GM19463 (cell line): ENCODE measurements at regions not wholly inside any gene's neighbourhood (a gene's known extent, or its start where the extent isn't known, plus 50 kb on each side); places are given as distances from the start of the nearest gene placed in this dataset.

Source experiments
- ATAC-seq: cut with Tn5 transposase; IDR thresholded peaks from one replicate; pipeline ENCODE4 v1.9.1; 2021; ENCODE audit warnings: mild to moderate bottlenecking, moderate library complexity; ENCODE audit not compliant: unreplicated experiment

DNA sequence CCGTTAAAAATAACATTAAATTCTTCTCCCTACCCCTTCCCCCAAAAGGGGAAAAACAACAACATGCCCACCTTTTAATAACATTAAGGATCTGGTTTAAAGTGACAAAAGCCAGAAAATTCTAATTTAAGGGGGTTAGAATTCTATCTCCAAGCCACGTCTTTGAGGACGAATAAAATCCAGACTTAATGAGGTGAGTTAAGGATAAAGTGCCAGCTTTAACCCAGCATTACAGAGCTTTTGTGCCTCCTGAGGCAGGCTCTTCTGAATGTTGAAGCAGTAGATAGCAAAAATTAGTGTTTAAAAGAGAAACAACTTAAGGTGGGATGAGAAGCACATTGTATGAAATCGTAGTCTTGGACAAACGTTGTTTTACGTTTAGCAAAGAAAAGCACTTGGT lies 329.0 kb upstream of the MPDZ start:
- no peak for ATAC-seq

DNA sequence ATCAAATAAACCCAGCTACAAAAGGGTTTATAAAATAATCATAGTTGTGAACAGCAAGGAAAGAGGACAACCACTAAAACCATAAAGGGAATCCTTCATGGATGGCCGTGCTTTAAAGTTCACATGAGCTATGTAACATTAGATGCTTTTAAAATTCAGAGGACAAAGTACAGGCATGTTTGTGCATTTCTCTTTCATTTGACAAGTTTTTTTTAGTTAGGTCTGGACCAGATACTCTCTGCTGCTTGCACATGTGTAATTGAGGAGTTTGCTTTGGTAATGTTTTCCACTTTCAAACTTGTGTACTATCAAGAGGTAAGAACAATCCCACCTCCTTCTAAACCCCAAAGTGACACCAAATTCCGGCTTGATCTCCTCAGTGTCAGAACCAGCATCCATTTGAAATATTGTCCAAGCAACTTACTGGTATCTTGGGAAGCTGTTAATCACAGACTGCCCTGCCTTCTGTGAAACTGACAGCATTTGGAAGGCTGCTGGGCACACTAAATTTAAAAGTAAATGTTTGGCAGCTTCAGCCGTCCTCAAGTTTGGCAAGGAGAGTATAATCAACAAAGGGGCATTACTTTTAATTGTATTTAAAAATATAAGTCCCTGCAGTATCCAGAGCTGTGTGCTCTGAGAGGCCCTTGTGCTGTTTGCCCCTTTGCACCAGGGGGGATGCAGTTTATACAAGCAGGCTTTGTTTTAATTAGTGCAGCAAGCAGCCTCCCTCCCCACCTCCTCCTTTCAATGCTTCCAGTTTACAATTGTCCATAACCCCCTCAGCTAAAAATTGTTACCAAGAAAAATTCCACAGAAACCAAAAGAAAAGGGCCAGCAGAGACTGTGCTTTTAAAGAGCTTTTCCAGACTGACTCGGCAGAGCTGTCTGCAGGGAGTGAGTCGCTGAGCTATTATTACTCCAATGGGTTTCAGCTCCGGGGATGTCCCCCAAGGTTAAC lies 328.3 kb upstream of the MPDZ start:
- no peak for ATAC-seq

DNA sequence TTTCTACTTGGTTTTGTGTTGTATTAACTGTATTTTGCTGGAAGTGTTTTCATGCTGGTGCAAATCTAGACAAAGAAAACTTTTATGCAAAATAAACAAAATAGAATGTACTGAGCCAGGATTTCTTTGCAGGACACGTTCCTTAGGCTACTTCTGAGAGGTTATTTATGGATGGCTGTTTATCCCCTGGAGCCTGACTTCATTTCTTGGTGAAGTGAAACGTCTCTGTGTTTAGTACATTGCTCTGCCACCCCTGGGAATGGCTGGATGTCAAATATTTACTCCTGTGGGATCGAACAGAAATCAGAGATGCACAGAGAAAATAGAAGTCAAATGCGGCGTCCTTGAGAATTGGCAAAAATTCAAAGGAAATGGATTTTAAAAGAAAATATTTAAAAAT lies 327.1 kb upstream of the MPDZ start:
- ATAC-seq = no peak

DNA sequence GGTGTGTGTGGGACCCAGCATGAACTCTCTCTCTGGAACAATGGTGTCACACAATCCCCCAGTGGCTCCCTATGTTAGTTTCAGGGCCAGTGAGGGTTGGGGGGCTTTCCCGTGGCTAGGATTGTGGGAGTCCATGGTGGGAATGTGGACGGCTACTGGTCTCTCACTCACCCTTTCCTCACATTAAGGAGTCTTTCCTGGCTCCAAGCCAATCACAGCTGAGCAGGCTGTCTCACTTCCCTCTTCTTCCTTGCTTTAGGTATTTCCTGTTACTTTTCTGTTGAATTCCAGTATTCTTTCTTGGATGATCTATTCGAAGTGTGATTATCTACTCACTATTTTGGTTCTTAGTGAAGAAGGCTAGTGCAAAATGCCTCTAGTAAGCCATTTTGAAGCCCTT lies 324.4 kb upstream of the MPDZ start:
- ATAC-seq = no peak

DNA sequence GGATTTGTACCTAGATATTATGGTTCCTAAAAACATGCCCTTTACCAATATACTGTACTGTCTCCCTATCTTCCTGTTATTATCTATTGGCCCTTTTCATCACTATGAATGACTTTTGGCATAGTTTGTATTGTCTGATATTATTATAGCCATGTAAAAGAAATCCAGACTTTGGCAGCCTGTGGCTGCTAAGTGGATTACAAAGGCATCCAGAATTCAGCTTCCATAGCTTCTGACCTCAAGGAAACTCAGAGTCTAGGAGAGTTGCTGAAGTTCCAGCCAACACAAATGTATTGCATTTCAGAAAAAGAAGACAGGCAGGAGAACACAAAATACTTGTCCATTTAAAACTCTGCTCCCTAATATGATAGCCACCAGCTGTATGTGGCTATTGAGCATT lies 319.2 kb upstream of the MPDZ start:
- ATAC-seq = no peak

DNA sequence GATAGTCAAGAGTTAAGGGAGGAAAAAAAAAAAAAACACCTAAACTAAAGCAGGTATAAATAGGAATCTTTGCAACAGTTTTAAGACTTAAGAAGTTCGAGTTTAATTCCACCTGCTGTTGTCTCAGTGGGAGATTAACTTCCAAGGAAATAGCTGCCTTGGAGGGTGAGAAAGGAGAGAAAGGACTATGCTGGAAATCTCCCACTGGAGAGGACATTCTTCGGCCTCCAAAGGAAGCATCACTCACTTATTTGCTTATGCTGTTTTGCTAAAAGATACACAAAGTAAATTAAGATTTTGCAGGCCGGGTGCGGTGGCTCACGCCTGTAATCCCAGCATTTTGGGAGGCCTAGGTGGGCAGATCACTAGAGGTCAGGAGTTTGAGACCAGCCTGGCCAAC lies 317.9 kb upstream of the MPDZ start:
- ATAC-seq = no peak

DNA sequence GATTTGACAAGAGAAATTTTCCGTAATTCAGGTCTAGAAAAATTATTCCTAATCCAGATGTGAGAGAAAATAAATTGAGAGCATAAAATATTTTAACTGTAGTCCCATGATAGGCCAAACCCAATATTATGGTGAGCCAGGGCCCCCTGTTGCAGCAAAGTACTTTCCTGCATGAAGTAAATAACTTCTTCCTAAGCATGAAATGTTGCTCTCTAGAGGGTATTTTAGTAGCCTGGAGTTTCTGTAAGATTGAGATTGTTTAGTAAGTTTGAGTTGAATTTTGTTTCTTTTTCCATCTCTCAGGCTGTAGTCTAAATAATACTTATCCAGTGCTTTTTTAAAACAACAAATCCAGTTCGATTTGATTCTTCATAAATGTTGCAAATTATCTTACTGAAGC lies 317.5 kb upstream of the MPDZ start:
- ATAC-seq = no peak

DNA sequence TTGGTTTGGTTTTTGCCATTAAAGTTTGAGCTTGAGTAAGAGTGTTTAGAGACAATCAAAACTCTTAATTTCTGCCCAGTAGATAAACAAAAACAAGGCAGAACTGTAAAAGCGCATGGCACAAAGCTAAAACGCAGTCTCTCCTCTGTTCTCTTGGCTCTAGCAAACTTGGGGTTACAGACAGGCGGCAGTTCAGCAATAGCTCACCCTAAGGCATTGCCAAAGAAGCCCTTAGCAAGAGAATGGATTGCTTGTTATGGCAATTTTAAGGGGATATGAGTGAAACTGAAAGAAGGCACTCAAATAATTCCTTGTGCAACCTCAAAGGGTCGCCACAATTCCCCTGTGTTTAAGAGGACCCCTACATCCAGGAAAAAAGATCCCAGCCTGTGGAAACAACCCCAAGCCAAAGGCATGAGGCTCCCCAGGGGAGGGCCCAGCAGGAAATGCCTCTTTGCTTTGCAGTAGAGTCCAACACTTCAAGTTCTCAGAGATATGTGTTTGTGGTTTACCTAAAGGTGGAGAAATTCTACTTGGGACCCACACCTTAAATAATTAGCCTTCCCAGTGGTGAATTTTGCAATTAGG lies 317.0 kb upstream of the MPDZ start:
- no peak for ATAC-seq

DNA sequence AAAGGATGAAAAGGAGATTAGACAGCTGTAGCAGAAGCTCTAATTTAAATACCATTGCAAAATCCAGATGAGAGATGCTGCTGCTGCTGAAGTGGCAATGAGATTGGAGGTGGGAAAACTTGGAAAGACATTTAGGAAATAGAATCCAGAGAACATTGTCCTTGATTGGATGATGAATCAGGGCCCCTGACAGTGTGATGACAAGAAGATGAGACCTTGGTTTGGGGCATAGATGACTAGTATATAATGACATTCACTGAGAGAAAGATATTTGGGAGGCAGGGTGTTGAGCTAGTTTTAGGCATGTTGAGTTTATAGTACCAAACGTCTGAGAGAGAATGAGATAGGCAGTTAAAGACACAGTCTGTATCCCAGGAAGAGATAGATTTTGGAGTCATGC lies 311.5 kb upstream of the MPDZ start:
- no peak for ATAC-seq

DNA sequence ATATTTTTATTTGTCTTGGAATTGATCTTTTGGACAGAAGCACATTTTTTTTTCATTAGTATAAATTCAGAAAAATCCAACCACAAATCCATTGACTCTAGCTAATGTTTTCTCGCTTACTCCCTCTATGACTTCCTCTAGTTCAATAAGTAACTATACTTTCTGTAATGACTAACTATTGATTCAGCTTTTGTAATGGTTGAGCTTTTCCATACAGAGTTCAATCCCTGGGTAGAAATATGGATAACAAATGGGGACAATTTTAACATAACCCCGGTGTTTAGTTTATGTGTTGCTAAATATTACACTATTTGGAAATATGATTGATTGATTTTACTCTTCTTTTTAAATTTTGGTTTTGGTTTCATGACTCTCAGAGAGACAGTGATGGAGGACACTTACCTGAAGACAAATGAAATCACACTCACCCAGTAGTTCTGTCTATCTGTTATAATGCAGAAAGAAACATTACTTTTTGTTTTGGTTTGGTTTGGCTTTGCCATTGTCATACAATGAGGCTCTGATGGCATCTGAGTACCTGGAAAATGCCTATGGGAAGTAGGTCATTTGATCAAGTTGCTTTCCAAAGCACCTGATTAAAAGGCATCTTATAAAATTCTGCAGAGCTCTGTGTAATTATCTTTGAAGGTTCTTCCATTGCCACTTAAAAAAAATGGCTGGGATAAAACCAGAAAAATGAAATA lies 309.7 kb upstream of the MPDZ start:
- ATAC-seq = peak; percentile 34

DNA sequence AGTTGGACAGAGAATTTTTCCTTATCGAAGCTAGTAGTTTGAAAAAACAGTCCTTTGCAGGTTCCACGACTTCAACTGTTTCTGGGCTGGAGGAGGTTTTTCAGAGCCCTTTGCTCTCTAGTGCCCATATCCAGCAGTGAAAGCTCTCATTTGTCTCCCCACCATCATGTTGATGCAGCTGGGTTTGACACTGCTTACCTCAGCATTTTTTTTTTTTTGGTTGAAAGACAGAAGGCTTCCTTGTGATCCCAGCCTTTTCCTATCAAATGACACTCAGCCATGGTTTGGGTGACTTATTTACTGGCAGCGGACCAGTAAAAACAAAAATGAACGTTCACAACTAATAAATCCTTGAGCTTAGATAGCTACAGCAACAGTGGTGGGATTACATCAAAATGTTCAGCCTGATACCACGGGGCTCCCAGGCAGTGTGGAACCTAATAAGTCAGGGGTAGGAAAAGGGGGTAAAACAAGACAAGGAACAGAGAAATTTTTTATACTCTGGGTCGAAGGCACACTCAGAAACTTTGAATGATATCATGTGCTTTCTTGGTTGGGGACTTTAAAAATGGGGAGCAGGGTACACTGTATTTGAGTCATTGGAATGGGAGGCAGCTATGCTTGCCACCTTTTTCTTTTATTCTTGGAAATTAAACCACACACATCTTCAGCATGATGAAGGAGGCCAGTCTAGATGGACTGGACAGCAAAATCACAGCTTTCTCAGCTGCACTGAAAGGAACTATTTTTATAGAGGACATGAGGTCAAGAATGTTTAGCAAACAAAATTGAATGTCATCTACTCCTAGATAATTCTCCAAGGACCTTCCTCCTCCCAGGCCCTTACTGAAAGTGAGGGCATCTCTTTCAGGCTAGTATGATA lies 308.9 kb upstream of the MPDZ start:
- no peak for ATAC-seq

DNA sequence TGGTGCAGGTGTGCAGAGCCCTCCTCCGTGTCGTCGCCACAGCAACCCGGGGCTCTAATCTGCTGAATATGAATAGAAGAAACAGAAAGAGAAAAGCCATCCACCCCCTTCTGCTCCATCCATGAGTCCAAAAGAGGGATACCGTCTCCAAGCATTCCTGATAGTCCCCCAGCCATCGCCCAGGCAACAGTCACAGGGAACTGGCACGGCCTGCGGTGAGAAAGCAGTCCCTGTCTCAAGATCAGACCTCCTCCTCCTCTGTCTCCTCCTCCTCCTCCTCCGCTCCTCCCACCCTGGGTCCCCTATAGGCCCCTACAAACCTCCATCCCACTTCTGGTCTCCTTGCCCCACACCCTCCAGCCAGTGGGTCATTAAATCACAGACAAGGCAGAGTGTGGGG lies 308.1 kb upstream of the MPDZ start:
- ATAC-seq = no peak

DNA sequence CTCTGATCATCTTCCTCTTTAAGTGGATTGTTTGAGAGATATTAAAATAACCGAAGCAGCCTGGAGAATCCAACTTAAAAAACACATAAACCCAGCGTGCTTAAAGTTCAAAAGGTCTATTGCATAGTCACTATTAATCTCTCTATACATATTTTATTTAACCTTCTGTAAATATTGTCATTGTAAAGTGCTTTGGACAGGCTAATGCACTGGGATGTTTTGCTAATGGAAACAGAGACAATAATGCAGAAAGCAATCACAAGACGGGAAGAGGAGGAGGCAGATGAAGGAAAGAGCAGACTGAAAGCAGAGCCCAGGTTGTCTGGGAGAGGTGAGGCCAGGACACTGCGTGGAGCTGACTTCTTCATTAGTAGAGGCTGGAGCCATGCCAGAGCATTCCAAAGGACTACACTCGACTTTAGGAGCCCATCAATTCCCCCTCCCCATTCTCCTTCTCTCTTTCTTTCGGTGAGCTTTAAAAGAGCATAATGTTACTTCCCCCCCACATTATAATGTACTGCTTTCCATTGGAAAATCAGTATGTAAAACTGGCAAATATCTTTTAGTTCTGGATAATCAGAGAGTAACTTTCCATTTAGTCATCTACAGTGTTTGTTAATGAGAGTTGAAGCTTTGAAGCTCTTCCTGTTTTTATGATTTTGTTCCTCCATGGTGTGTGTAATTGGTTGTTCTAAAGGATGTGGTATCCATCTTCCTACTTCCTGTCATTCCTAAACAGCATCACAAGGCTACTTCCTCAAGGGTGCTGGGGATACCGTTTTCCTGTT lies 307.3 kb upstream of the MPDZ start:
- no peak for ATAC-seq

DNA sequence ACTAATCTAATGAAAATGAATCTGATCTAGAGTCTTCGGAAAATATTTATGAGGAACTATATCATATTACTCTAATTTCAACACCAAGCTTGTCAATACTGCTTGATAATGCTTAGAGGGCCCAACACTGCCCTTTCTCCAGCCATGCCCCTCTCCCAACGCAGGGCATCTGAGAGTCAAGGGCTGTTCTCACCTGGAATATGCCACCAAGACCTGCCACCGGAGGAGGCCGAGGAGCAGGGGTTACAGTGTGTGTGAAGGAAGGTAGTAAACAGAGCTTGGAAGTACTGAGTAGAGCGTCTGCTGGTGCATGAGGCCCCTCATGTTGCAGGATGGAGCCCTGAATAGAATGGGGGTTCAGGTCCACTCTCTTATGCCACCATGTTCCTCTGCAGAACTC lies 301.3 kb upstream of the MPDZ start:
- ATAC-seq = no peak

DNA sequence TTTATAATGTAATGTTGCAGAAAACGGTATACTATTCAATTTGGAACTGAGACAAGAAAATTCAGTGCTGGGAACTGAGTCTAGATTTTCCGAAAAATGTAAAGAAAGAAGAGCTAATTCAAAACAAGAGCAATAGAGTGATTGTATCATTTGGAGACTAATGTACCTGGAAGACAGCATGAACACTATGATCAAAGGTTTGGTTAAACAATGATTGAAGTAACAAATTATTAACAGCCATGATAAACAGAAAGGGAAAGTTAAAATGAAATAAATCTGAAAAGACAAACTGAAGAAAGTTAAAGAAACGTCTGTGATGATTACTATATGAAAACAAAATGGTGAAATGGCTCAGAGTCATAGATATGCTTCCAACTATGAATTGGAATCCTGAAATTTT lies 300.6 kb upstream of the MPDZ start:
- ATAC-seq = no peak

DNA sequence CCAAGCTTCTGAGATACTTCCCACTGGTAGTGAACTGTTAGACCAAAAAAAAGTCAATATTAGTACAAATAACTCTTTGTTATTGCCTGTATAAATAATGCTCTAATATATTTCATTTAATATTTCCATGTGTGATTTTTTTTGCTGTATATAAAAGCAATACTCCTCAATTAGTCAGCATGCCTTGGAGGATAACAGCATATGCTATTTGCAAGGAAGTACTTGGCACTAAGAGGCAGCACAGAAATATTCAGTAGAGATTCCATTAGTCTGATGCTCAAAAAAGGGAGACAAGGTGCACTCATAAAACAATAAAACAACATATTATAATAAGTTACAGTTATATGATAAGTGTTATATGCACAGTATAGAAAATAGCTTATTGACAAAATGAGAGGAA lies 296.6 kb upstream of the MPDZ start:
- ATAC-seq = no peak

DNA sequence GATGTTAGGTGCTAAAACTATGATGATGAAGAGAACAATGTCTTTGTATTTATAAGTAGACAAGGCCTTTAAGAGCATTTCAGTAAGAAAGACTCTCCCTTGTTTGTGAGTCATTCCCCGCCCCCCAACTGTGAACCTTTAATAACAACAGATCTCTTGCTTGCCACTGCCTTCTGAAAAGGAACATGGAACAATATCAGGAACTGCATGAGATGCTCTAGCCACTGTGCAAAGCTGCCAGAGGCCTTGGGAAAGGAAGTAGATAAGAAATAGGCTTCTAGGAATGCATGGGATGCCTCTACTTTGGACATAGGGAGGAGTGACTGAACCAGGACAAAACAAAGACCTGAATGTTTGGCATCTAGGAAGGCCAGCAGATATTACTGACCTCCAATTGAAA lies 296.1 kb upstream of the MPDZ start:
- ATAC-seq = no peak

DNA sequence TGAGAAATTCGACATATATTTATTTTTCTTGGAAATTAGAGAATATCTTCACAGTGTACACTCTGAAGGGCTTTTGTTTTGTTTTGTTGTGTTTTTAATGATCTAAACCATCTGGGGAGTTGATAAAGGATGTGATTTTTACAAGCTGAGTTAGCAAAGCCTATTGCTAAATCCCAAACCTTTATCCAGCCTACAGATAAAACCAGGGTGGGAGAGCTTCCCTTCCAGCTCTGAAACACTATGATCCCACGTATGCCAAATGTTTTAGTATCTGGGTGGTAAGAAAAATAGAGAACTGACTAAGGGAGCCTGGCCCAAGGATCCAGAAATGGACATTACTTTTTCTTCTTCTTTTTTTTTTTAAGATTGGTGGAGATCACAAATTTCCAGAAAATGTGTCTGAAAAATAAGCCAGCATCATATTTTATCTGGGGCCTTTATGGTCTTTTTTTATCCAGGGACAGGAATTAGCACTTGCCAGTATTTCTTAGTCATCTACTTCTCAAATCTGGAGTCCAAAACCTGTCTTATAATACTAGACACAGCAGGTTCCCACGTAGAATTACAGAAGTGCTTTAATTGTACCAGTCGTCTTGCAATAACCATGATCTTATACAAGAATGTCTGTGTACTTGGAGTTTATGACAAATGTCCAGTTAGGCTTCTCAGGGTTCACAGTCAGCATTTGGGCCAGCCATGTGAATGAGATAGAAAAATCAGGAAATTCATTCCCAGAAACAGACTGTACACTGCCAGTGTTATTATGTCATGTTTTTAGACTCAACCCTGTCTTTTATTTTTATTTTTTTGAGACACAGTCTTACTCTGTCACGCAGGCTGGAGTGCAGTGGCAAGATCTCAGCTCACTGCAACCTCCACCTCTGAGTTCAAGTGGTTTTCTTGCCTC lies 290.8 kb upstream of the MPDZ start:
- no peak for ATAC-seq

DNA sequence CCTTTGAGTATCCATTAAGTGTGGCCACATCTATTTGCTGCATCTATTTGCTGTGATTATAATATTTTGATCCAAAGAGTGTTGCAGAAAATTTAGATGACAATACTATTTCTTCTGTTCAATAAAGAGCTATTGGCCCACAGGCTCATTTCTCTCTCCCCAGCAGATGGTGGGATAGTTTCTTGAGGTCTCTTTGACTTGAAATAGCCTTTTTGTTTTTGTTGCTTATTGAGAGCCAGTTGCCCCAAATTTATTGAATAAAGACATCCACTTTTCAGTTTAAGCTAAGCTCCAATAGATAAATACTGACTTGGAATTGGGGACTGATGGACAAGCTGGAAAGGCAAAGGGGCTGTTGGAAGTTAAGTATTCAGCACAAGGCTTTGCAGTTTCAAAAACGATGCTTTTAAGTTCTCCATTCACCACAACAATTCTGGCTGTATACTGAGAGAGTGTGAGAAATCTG lies 290.1 kb upstream of the MPDZ start:
- no peak for ATAC-seq
